HG03064 (cell line): ENCODE measurements at regions not wholly inside any gene's neighbourhood (a gene's known extent, or its start where the extent isn't known, plus 50 kb on each side); places are given as distances from the start of the nearest gene placed in this dataset.

Experiments
- ATAC-seq: cut with Tn5 transposase; IDR thresholded peaks from one replicate; pipeline ENCODE4 v1.9.1; 2021; ENCODE audit warnings: low read depth; ENCODE audit not compliant: unreplicated experiment

DNA sequence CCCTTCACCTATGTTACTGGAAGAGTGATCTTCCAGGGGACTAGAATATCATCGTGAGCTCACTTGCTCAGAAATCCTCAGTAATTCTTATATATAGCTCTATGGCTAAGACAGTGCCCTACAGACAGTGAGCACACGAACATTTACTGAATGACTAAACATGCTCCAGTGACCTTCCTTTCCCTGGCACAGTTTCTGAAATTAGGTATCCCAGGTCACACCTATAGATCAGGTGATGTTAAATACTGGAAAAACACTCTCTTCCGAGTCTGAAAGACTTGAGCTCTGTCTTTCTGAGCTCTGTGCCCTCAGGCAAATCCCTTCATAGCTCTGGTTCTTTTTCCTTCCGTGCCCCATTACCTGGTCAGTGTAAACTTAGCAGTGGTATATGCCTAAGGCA is 239.4 kb upstream of the LRIG1 start:
- ATAC-seq: no peak

GRCh38 chr3:66744521-66744920 is 243.7 kb upstream of the LRIG1 start:
- no peak for ATAC-seq

- ATAC-seq: no peak
These were observed 244.2 kb upstream of the LRIG1 start for GRCh38 chr3:66744986-66745385.

- no peak for ATAC-seq
These were observed 246.4 kb upstream of the LRIG1 start for GRCh38 chr3:66747261-66747660.

DNA sequence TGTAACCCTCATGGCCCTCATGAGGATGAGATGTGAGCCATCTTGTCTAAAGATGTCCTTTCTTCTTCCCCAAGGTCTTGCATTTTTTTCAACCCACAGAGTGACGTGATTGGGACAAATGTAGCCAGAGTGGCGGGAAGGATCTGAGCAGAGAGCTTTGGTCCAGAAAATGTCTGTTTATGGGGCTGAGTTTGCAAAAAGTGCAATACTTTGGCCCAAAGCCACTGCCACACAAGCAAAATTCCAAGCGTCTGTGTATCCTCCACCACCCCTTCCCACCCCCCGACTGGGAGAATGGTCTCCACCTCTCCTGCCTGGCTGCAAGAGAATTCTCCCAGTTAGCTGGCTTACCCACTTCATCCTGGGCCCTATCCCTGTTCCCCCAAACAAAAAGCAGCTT is 246.9 kb upstream of the LRIG1 start:
- ATAC-seq: no peak

GRCh38 chr3:66748175-66748876 is 247.5 kb upstream of the LRIG1 start:
- ATAC-seq: no peak

- no peak for ATAC-seq
These were observed 246.3 kb upstream of the KBTBD8 start for GRCh38 chr3:66751842-66752241.

DNA sequence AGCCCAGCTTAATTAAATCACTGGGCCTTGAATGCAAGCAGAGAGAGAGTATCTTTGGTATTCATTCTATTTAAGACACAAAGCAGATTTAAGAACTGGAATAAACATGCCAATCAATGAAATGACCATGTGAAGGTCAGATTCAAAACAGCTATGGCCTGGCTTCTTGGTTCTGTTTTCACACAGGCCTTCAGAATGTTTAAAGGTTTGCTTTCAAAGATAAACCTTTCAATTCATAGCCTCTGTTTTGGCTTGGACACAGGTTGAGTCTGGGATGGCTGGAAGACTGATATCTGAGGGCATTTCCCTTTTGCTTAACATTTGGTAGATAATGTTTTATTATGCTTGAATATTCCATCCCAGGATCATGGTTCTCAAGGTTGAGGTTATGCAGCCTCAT is 244.4 kb upstream of the KBTBD8 start:
- no peak for ATAC-seq

- no peak for ATAC-seq
These were observed 243.5 kb upstream of the KBTBD8 start for GRCh38 chr3:66754613-66755012.

DNA sequence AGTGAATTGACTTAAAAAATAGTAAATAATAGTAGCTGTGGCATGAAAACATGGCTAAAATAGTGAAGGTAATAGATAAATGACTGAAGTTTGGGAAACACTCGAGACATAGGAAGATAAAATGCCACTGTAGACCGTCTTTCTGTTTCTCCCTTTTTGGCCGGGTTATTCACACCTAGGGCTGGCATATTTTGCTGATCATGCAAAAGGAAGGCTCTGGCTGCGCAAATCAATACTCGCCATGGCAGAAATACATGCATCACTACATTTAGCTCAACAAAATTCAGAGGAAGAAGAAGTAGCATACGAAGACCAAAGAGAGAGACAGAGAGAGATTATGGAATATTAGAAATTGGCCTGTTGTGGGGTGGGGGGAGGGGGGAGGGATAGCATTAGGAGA is 242.2 kb upstream of the KBTBD8 start:
- ATAC-seq: no peak

DNA sequence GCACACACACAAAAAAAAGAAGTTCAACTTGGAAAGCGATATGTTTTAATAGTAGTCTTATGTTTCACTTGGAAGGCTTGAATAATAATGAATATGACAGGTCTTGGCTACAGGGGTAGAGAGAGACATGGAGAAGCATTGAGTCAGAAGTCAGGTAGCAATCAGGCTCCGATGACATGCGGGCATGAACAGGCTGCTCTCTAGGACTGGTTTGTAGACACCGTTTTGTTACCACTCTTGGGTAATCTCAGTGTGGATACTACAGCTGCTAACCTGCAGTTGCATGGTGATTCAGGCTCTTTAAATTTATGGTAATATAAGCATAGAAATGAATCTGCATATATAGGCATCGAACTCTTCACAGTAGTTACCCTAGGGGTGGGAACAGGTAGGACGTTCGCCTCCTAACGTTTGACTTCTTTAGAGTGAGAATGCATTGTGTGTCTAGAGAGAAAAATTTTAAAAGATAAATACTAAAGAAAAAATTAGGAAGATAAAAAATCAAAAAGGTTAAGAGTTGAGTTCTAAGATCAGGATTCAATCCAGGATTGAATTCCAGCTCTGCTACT is 241.6 kb upstream of the KBTBD8 start:
- ATAC-seq: no peak

DNA sequence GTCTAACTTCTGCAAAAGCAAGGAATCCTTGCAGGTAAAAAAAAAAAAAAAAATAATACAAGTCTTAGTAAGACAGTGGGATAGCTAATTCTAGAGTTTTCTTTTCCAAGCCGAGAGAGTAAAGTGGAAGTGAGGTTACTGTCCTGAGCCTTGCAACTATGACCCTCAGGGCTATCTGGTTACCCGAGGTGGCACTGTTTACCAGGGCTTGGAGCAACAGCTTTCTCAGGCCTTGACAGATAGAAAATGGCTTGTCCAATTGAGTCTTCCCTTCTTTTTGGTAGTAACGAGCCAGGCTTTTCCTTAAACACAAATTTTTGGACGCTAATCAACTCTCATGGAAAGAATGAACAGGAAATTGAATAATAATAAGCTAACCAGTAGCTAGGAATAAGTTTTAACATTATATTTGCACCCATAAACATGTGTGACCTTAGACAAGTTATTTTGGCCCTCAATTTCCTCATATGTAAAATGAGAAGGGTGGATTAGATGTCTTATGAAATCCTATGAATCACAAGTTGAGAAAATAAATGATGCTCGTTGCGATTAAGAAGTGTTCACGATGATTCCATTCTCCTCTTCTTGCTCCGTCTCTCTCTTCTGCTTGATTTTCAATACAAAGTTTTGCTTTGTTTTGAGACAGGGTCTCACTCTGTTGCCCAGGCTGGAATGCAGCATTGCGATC is 236.9 kb upstream of the KBTBD8 start:
- no peak for ATAC-seq

DNA sequence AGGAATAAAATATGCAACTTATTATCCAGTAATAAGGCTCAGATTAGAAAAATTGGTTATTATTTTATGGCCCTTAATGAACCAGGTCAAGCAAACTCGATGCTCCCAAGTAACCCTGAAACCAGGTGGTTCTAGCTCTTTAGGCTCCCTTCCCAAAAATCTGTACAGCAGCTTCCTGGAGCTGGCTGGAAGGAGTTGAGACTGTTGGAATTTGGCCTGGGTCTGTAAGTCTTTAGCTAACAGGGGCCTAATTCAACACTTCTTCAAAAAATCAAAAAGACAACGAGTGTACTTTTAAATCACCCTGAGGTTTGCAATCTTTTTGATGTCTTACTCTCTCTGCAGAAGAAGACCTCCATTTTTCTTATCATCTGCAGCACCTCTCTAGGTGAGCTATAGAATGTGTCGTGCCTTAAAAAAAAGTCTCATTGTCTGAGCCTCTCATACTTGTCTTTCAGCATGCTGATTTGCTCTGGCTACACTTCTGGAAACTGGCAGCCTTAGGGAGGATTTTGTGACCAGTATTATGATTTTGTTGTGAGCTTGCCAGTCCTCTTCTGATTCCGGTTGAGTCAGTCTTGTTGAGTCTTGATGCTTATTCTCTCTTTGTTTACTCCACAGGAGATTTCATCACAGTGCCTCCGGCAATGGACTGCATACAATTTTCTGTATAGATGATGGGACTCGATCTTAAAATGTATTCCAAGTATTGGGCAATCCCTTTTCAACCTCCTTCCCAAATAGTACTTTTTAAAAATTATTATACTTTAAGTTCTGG is 235.0 kb upstream of the KBTBD8 start:
- no peak for ATAC-seq

DNA sequence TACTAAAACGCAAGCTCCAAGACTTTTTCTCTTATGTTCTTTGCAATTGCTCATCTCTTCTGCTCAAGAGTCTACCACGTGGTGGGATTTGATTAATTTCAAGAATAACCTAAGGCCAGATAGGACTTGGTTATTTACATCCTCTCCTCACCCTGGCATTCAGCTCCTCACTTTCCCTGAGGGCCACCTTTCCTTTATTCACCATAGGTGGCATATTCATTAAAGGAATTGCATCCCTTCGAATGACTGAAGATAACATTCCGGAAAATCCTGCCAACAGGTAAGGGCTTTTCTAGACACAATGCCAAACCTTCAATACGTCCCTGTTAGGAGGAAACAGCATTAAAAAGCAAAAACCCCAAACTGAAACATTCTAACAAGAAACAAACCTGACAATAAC is 220.0 kb upstream of the KBTBD8 start:
- ATAC-seq: no peak

GRCh38 chr3:66778777-66779176 is 219.3 kb upstream of the KBTBD8 start:
- no peak for ATAC-seq

GRCh38 chr3:66785191-66785909 is 212.8 kb upstream of the KBTBD8 start:
- no peak for ATAC-seq

- no peak for ATAC-seq
These were observed 208.4 kb upstream of the KBTBD8 start for GRCh38 chr3:66789580-66790237.

DNA sequence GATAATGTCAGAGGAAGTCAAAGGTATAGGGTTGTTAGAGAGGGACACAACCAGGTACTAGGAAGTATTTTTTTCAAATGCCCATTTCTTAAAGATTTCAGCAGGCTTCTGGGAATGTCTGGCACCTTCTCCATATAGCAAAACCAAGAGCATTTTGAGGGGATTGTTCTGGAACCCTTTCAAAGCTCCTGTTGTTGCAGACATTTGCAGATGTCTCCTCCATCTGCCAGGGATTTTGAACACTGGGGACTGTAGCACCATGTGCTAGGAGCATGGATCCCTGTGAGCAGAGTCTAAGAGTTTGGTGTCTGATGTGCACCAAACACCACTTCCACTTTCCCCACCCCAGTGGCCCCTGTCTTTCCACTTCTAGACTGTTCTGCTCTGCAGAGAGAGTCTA is 206.0 kb upstream of the KBTBD8 start:
- no peak for ATAC-seq

DNA sequence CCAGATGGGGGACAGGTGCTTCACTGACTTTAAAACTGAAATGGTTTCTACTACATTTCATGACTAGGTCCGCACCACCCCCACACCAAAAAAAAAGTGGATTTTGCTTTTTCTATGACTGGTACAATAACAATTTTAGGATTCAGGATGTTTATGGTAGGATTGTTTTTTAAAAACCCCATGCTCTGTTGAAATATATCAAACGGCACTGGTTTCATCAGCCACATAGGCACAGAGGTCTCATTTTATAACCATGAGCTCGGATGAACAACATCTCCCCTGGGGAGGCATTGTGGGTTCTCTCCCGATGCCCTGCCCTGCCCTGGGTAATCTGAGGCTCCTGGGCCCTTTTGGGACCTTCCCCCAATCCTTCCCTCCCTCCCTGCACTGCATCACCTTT is 202.7 kb upstream of the KBTBD8 start:
- no peak for ATAC-seq

DNA sequence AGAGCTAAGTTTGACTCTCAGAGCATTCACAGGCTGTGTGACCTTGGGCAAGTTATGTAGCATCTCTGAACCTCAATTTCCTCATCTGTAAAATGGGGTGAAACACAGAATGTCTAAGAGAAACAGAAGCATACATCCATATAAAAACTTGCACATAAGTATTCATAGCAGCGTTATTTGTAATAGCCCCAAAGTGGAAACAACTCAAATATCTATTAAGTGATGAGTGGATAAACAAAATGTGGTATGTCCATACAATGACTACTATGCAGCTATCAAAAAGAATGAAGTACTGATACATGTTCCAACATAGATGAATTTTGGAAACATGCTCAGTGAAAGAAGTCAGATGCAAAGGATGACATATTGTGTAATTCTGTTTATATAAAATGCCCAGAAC is 201.8 kb upstream of the KBTBD8 start:
- ATAC-seq: no peak
